ENCODE measurements at regions not wholly inside any gene's neighbourhood (a gene's known extent, or its start where the extent isn't known, plus 50 kb on each side); places are given as distances from the start of the nearest gene placed in this dataset.

DNA sequence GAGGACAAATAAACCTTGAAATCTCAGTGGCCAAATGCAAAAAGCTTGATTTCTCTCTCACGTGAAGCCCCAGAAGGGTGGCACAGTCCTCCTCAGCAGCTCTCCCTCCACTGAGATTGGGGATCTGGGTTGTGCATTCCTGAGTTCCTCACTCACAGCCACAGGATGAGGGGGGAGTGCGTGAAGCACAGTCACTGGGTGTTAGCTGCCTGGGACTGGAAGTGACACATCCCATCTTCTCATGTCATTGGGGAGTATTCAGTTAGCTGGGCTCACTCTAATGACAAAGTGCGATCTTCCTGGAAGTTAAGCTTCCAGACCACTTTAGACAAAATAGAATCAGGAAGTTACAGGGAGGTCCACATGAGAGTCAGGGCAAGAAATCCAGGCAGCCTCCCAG is 192.2 kb upstream of the LRFN2 start:
- no peaks in the 10 kb centered on the region for H3K4me1 Mint-ChIP-seq (ENCODE audit: low read depth)
- no peak overlapping the region for H3K4me3 Mint-ChIP-seq (ENCODE audit: low read depth)
- no peaks in the 10 kb centered on the region for H3K36me3 Mint-ChIP-seq (ENCODE audit: low read depth)
- peaks cover 13% of the 10 kb centered on the region for H3K27me3 Mint-ChIP-seq (ENCODE audit: low read depth)
- no peak overlapping the region for H3K27ac Mint-ChIP-seq
- no peak for DNase-seq (ENCODE audit: low spot score)
- no peaks in the 10 kb centered on the region for H3K9me3 Mint-ChIP-seq
- intact Hi-C loops (cut with micrococcal nuclease): no loop called here

DNA sequence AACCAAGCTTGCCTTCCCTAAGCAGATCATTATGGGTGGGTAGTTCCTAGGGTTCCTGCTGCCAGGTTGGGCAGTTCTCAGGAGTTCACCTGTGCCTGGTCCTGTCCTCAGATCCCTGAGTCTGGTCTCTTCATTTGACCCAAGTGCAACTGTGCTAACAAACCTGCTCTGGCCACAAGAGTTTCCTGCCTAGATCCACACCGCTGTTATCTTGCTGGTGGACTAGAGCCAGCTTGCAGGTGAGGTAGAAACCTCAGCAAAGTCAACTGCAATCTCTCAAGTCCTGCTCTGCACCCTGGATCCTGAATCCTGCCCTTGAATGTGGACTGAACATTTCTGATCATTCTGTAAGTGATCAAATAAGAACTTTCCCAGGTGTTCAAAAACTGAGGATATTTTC is 191.8 kb upstream of the LRFN2 start:
- DNase-seq (ENCODE audit: low spot score): no peak
- Mint-ChIP-seq H3K4me1 (ENCODE audit: low read depth) (no peaks in the 10 kb centered on the region), H3K36me3 (ENCODE audit: low read depth) (no peaks in the 10 kb centered on the region)

DNA sequence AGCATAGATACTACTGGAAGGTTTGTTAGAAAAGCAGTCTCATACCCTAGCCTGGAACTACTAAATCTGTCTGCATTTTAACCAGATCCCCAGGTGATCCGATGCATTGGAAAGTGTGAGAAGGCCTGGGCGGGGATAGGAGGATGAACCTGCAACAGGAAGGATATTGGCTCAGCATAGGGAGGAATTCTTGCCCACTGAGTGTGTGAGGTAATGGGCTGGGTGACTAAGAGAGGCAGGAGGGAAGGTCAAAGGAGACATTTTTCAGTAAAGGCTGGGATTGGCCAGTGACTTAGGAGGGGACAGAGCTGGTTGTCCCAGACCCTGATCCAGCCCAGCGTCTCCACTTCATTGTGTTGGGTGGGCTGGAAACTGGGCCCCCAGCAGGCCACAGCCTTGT is 191.0 kb upstream of the LRFN2 start:
- Mint-ChIP-seq H3K9me3 (no peaks in the 10 kb centered on the region), H3K4me1 (ENCODE audit: low read depth) (no peaks in the 10 kb centered on the region), H3K4me3 (ENCODE audit: low read depth) (no peak overlapping the region), H3K27me3 (ENCODE audit: low read depth) (peaks cover 10% of the 10 kb centered on the region), H3K36me3 (ENCODE audit: low read depth) (no peaks in the 10 kb centered on the region), H3K27ac (no peak overlapping the region)
- no peak for DNase-seq (ENCODE audit: low spot score)
- intact Hi-C loops (cut with micrococcal nuclease): no loop called here

More for the DNA sequence above, 191.8 kb upstream of the LRFN2 start:
- Mint-ChIP-seq H3K27me3 (ENCODE audit: low read depth) (peaks cover 11% of the 10 kb centered on the region), H3K27ac (no peak overlapping the region), H3K9me3 (no peaks in the 10 kb centered on the region), H3K4me3 (ENCODE audit: low read depth) (no peak overlapping the region)
- intact Hi-C loops (cut with micrococcal nuclease): no loop called here

DNA sequence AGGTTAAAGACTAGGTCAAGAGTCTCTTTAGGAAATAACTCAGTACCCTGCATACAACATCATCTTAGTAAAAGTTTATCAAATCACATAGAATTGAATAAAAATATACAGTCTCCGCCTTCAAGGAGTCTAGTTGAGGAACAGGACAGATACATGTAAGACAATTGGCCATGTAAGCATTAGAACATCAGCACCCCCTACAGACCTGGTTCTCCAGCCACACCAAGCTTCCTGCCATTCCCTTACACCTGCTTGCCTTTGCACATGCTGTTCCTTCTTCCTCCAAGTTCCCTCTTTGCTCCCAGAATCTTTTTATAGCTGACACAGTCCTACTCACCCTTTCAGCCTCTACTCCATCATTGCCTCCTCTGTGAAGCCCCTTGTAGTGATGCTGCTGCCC is 187.8 kb upstream of the LRFN2 start:
- no peaks in the 10 kb centered on the region for H3K9me3 Mint-ChIP-seq
- H3K4me3 Mint-ChIP-seq (ENCODE audit: low read depth): no peak overlapping the region

DNA sequence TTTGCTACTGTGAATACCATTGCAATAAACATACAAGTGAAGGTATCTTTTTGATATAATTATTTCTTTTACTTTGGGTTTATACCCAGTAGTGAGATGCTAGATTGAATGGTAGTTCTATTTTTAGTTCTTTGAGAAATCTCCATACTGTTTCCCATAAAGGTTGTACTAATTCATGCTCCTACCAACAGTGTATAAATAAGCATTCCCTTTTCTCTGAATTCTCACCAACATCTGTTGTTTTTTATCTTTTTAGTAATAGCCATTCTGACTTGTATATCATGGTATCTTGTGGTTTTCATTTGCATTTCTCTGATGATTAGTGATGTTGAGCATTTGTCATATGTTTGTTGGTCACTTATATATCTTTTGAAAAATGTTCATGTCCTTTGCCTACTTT is 183.6 kb upstream of the LRFN2 start:
- no peak overlapping the region for H3K4me3 Mint-ChIP-seq (ENCODE audit: low read depth)
- H3K4me1 Mint-ChIP-seq (ENCODE audit: low read depth): no peaks in the 10 kb centered on the region
- H3K27ac Mint-ChIP-seq: no peak overlapping the region
- H3K9me3 Mint-ChIP-seq: no peaks in the 10 kb centered on the region
- intact Hi-C loops (cut with micrococcal nuclease): no loop called here
- H3K27me3 Mint-ChIP-seq (ENCODE audit: low read depth): peaks cover 16% of the 10 kb centered on the region
- no peaks in the 10 kb centered on the region for H3K36me3 Mint-ChIP-seq (ENCODE audit: low read depth)
- no peak for DNase-seq (ENCODE audit: low spot score)

More for the DNA sequence above, 187.8 kb upstream of the LRFN2 start:
- no peaks in the 10 kb centered on the region for H3K36me3 Mint-ChIP-seq (ENCODE audit: low read depth)
- no peaks in the 10 kb centered on the region for H3K4me1 Mint-ChIP-seq (ENCODE audit: low read depth)
- intact Hi-C loops (cut with micrococcal nuclease): no loop called here
- DNase-seq (ENCODE audit: low spot score): no peak
- peaks cover 8% of the 10 kb centered on the region for H3K27me3 Mint-ChIP-seq (ENCODE audit: low read depth)
- H3K27ac Mint-ChIP-seq: no peak overlapping the region

DNA sequence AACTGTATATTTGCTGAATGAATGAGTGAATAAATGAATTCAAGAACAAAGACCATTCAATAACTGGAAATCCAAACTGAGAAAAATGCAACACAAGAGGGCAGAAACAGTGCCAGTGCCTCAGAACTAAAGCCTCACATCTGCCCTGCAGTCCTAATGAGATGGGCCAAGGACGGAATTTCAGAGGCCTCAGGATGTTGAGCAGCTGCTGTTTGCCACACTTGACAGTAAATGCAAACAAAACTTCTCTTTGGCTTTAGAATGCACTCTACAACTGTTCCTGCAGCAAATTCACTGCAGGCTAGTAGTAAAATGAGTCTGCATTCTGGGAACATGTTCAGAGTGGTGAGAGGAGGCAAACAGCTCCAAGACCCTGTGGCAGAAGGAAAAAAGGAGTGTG is 177.6 kb upstream of the LRFN2 start:
- Mint-ChIP-seq H3K4me3 (ENCODE audit: low read depth) (no peak overlapping the region), H3K36me3 (ENCODE audit: low read depth) (no peaks in the 10 kb centered on the region), H3K27ac (no peak overlapping the region), H3K4me1 (ENCODE audit: low read depth) (no peaks in the 10 kb centered on the region), H3K27me3 (ENCODE audit: low read depth) (peaks cover 14% of the 10 kb centered on the region), H3K9me3 (no peaks in the 10 kb centered on the region)
- DNase-seq (ENCODE audit: low spot score): no peak
- intact Hi-C loops (cut with micrococcal nuclease): no loop called here

DNA sequence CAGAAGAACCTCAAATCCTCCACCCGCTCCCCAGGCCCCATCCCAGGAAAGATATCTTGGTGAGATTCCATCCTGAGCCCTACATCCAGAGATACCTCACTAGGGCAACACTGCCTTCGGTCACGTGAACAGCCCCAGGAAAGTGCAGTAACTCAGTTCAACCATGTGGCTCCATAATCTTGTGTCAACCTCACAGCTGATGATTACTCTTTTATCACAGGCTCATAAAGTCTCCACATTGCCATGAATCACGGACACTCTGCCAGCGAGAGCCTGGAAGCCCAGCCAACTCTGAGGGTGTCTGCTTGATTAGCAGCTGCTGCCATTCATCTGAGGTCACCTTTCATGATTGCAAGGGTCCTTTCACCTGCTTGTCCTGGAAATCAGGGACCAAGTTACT is 175.8 kb upstream of the LRFN2 start:
- no peaks in the 10 kb centered on the region for H3K9me3 Mint-ChIP-seq
- no peak for DNase-seq (ENCODE audit: low spot score)
- H3K36me3 Mint-ChIP-seq (ENCODE audit: low read depth): no peaks in the 10 kb centered on the region
- H3K4me3 Mint-ChIP-seq (ENCODE audit: low read depth): no peak overlapping the region
- peaks cover 12% of the 10 kb centered on the region for H3K27me3 Mint-ChIP-seq (ENCODE audit: low read depth)
- H3K27ac Mint-ChIP-seq: no peak overlapping the region
- intact Hi-C loops (cut with micrococcal nuclease): no loop called here
- H3K4me1 Mint-ChIP-seq (ENCODE audit: low read depth): no peaks in the 10 kb centered on the region

DNA sequence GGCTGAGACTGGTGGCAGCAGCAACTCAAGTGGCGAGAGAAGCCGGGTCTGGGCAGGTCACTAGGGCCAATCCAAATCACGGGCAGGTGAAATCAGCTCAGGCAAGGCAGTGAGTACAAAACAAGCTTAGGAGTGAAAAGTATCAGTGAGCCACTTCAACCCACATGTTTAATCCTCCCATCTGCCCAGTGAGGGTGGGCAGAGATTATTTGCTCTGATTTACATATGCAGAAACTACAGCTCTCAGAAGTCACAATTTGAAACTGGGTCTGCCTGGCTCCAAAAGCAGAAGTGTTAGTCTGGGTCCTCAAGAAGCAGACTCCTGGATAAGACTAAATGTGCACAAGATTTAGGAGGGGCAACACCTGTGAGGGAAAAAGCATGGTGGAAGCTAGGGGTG is 173.7 kb upstream of the LRFN2 start:
- intact Hi-C loops (cut with micrococcal nuclease): no loop called here
- H3K4me1 Mint-ChIP-seq (ENCODE audit: low read depth): no peaks in the 10 kb centered on the region
- H3K4me3 Mint-ChIP-seq (ENCODE audit: low read depth): no peak overlapping the region
- H3K27ac Mint-ChIP-seq: no peak overlapping the region
- peaks cover 25% of the 10 kb centered on the region for H3K27me3 Mint-ChIP-seq (ENCODE audit: low read depth)
- DNase-seq (ENCODE audit: low spot score): no peak
- H3K9me3 Mint-ChIP-seq: no peaks in the 10 kb centered on the region
- H3K36me3 Mint-ChIP-seq (ENCODE audit: low read depth): no peaks in the 10 kb centered on the region

DNA sequence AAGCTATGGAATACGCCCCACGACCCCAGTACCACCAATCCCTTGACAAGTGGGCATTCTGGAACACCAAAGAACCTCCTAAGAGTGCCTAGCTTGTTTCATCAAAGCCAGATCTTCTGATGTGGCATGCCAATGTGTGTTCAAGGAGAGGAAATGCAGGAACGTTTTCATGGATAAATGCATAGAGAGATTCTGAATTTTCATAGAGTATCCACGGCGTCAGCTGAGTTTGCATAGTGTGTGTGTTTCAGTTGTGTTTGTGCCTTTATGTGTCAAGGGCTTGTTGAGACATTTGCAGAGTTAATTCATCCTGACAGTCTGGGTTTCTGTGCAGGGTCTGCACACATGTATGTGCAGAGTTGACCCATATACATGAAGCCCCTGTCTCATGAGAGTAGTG is 172.7 kb upstream of the LRFN2 start:
- DNase-seq (ENCODE audit: low spot score): no peak
- intact Hi-C loops (cut with micrococcal nuclease): no loop called here
- Mint-ChIP-seq H3K9me3 (no peaks in the 10 kb centered on the region), H3K4me1 (ENCODE audit: low read depth) (no peaks in the 10 kb centered on the region), H3K36me3 (ENCODE audit: low read depth) (no peaks in the 10 kb centered on the region), H3K4me3 (ENCODE audit: low read depth) (no peak overlapping the region), H3K27me3 (ENCODE audit: low read depth) (peaks cover 35% of the 10 kb centered on the region), H3K27ac (no peak overlapping the region)

DNA sequence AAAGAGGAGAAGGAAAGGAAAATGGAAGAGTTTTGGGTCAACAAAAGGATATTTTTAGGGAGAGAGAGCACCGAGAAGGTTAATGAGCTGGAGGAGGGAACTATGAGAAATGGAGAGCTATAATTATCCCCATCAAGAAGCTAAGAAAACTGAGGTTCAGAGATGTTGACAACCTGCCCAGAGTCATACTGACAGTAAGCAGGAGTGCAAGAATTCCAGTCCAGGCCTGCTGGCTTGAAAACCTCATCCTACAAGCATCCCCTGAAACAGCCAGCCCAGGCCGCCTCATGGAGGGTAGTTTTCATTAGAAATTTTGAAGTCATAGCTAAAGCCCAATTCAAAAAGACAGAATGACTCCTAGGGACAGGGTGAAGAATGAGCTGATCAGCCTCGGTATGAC is 172.1 kb upstream of the LRFN2 start:
- Mint-ChIP-seq H3K4me1 (ENCODE audit: low read depth) (no peaks in the 10 kb centered on the region), H3K4me3 (ENCODE audit: low read depth) (no peak overlapping the region), H3K9me3 (no peaks in the 10 kb centered on the region), H3K36me3 (ENCODE audit: low read depth) (no peaks in the 10 kb centered on the region), H3K27me3 (ENCODE audit: low read depth) (peaks cover 39% of the 10 kb centered on the region), H3K27ac (no peak overlapping the region)
- intact Hi-C loops (cut with micrococcal nuclease): no loop called here
- DNase-seq (ENCODE audit: low spot score): no peak

DNA sequence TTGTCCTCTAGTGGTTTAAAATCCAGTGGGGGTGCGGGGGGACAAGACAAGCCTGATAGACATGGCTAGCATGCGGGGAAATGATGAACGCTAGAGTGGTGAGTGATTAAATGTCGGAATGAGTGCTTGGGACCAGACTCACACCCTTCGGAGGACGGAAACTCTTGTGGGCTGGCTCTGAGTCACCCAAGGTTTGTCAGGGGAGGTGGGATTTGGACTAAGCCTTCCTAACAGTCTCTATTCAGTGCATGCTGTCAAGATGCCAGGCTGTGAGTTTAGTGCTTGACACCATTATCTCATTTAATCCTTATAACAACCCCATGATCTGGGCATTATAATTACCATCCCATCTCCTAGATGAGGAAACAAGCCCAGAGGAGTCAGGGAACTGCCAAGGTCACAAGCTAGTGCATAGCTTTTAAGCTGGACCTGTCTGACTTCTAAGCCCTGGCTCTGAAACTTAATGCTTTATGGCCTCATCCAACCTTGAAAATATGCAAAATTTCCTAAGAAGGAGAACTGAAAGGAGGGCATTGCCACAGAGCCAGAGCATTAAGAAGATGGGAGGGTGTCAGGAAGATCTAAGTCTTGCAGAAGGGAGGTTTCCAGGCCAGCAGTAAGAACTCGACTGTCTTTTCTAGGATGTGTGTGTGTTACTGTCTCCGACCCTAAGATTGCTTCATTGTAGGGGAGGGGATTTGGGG is 168.7 kb upstream of the LRFN2 start:
- no peak for DNase-seq (ENCODE audit: low spot score)
- Mint-ChIP-seq H3K27me3 (ENCODE audit: low read depth) (peaks cover 47% of the 10 kb centered on the region), H3K36me3 (ENCODE audit: low read depth) (no peaks in the 10 kb centered on the region), H3K9me3 (no peaks in the 10 kb centered on the region), H3K27ac (no peak overlapping the region), H3K4me3 (ENCODE audit: low read depth) (no peak overlapping the region), H3K4me1 (ENCODE audit: low read depth) (no peaks in the 10 kb centered on the region)
- intact Hi-C loops (cut with micrococcal nuclease): no loop called here

DNA sequence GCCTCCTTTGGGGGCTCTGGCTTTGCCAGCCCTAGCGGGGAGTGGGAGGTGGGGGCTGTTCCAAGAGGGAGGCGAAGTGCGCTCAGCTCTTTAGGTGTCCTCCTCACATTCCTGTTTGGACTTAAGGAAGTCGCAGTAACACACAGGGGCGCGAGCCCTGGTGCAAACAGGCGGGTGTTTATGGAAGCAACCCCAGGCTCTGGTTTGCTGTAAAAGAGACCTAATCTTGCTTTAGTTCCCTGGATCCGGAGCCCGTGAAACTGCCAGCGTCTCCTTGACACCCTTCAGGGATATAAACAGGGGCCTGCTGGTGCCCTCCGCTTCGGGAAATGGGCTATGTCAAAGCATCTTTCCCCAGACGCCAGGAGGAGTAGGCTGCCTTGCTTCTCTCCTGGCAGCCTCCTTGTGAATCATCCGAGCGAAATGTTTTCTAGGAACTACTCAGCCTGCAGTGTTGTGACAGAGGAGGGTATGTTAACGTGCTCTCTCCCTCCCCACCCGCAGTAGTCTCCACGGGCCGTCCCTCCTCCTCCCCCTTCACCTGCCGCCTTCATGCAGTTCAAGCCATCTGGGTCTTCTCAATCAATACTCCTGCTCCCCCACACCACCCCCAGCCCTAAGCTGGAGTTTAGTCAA is 168.0 kb upstream of the LRFN2 start:
- no peak for DNase-seq (ENCODE audit: low spot score)
- intact Hi-C loops (cut with micrococcal nuclease): no loop called here
- Mint-ChIP-seq H3K9me3 (no peaks in the 10 kb centered on the region), H3K4me1 (ENCODE audit: low read depth) (no peaks in the 10 kb centered on the region), H3K36me3 (ENCODE audit: low read depth) (no peaks in the 10 kb centered on the region), H3K4me3 (ENCODE audit: low read depth) (no peak overlapping the region), H3K27ac (no peak overlapping the region), H3K27me3 (ENCODE audit: low read depth) (peaks cover 47% of the 10 kb centered on the region)

DNA sequence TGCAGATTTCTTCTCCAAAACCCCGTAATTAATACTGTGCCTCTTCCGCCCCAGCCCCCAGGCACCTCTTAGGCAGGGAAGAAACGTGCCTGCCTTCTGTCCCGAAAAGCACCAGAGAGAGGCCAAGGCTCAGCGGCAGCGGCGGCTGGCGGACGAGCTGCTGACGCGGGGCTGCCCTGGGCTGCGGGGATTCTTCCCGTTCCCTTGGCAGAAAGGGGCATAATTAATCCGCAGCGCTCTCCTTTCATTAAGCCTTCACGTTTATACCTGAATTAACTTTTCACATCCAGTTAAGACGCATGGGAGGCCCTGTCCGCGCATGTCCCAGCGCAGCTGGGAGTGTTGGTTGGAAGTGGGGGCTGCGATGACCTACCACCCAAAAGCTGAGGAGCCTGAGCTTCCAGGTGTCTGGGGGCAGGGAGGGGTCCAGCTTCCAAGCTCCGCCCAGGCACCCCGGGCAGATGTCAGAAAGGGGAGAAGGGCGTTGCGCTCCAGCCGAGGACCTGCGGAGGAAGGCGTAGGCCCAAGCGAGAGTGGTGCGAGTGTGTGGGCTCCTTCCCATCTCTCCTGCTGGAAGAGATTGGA is 167.4 kb upstream of the LRFN2 start:
- Mint-ChIP-seq H3K27ac (no peak overlapping the region), H3K4me3 (ENCODE audit: low read depth) (no peak overlapping the region), H3K4me1 (ENCODE audit: low read depth) (no peaks in the 10 kb centered on the region), H3K36me3 (ENCODE audit: low read depth) (no peaks in the 10 kb centered on the region), H3K27me3 (ENCODE audit: low read depth) (peaks cover 50% of the 10 kb centered on the region), H3K9me3 (no peaks in the 10 kb centered on the region)
- DNase-seq (ENCODE audit: low spot score): no peak
- intact Hi-C loops (cut with micrococcal nuclease): no loop called here

All from activated T-helper 2 cell treated with anti-CD3 and anti-CD28 coated beads, Interferon-gamma antibody, Interleukin-2, Interleukin-4, amounts not matched to agents 10 μg/mL and 5 μg/mL and 100 μg/mL, durations not matched to agents 14 hours and 24 hours and 36 hours (primary cell).